ENCODE measurements at regions not wholly inside any gene's neighbourhood (a gene's known extent, or its start where the extent isn't known, plus 50 kb on each side); places are given as distances from the start of the nearest gene placed in this dataset.

DNA sequence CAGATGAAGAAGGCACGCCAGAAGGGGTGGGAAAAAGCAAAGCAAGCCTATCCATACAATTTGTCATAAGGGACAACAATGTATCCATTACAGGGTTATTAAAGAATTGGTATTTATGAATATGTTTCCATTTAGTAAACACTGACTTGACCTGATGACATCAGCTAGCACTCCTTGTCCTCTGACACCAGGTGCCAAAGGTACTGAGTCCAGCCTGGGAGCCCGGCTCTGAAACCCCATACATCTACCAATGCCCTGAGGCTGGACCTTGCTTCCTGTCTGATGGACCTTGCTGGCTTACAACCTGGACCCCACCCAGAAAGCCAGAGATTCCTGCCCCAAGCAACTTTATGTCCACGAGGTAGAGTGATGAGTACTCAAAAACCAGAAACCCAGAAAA, 263.0 kb upstream of the ATP11B start:
- Histone ChIP-seq H3K9me3 (ENCODE audit: control extremely low read depth in 1 of 5, control insufficient read depth in 4 of 5, insufficient read depth in 2 of 5, low read depth in 1 of 5, low read length in 4 of 5) (peaks cover 0 to 2% (median 0%) of the 10 kb centered on the region in 5 experiments), H3K4me3 (ENCODE audit: control insufficient read depth in 1 of 7, extremely low read depth in 1 of 7, insufficient read depth in 4 of 7, low read depth in 2 of 7, low read length in 6 of 7) (no peak overlapping the region), H3K27ac (ENCODE audit: insufficient read depth in 1 of 2, low read depth in 1 of 2, low read length in 2 of 2, poor library complexity in 1 of 2, severe bottlenecking in 2 of 2) (no peak overlapping the region), H3K4me1 (ENCODE audit: control extremely low read depth in 1 of 4, control insufficient read depth in 4 of 4, insufficient read depth in 4 of 4, low read length in 3 of 4) (peaks cover 0 to 4% (median 0%) of the 10 kb centered on the region in 4 experiments), H3K27me3 (replicated peaks in 2 of 5; ENCODE audit: control insufficient read depth in 4 of 5, insufficient read depth in 5 of 5, low read length in 4 of 5) (no peaks in the 10 kb centered on the region), H3K36me3 (ENCODE audit: control insufficient read depth in 4 of 4, insufficient read depth in 4 of 4, low read length in 3 of 4) (no peaks in the 10 kb centered on the region)
- ChIA-PET POLR2A (no interaction called here), CTCF (no interaction called here)
- no peak for DNase-seq
- 100% methylated on average over 1 of the region's 3 CpGs for WGBS (ENCODE audit: insufficient coverage)

DNA sequence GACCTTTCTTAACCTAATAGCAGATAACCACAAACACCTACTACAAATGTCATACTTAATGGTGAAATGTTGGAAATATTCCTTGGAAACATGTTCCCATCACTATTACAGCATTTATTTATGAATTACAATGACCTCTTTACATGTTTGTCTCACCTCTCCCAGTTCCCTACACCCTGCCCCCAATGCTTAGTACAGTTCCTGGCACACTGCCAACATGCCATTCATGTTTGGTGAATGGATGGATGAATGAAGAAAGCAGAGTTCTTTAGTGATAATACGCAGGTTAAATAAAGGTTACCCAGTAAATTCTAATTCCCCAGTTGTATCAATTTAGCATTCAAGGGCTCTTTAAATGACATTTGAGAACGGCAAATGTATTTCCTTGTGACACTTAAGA, 259.9 kb upstream of the ATP11B start:
- H3K9me3 ChIP-seq (ENCODE audit: control extremely low read depth in 1 of 5, control insufficient read depth in 4 of 5, insufficient read depth in 2 of 5, low read depth in 1 of 5, low read length in 4 of 5) = peaks cover 0 to 3% (median 0%) of the 10 kb centered on the region in 5 experiments
- DNase-seq = no peak
- no peaks in the 10 kb centered on the region for H3K4me1 ChIP-seq (ENCODE audit: control extremely low read depth in 1 of 4, control insufficient read depth in 4 of 4, insufficient read depth in 4 of 4, low read length in 3 of 4)
- no peak overlapping the region for H3K4me3 ChIP-seq (ENCODE audit: control insufficient read depth in 1 of 7, extremely low read depth in 1 of 7, insufficient read depth in 4 of 7, low read depth in 2 of 7, low read length in 6 of 7)
- peaks cover 0 to 5% (median 0%) of the 10 kb centered on the region in 5 experiments for H3K27me3 ChIP-seq (replicated peaks in 2 of 5; ENCODE audit: control insufficient read depth in 4 of 5, insufficient read depth in 5 of 5, low read length in 4 of 5)
- 100% methylated on average over 2 of the region's 2 CpGs for WGBS (ENCODE audit: insufficient coverage)
- no peaks in the 10 kb centered on the region for H3K36me3 ChIP-seq (ENCODE audit: control insufficient read depth in 4 of 4, insufficient read depth in 4 of 4, low read length in 3 of 4)
- H3K27ac ChIP-seq (ENCODE audit: insufficient read depth in 1 of 2, low read depth in 1 of 2, low read length in 2 of 2, poor library complexity in 1 of 2, severe bottlenecking in 2 of 2) = no peak overlapping the region
- CTCF ChIA-PET = interaction anchor here (0.6 kb wide), 1 partner anchor 60 kb away, joined by 3 read pairs; no protein-coding TSS in a partner anchor
- POLR2A ChIA-PET = no interaction called here

DNA sequence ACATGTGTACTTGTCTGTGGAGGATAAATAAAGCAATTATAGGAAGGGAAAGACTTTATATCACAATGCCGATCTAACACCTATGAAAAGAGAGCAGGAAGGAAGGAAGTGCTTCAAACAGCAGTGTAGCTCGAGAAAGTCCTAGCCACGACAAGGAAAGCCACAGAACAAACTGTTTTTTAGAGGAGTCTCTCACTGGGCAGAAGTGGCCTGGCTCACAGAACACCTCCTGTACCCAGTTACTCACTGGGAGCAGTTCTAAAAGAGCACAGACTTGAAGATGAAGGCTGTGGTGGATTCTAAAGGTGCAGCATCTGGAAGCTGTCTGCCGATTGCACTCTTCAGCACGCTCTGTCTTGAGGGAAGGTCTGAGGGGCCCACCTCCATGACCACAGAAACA, 248.8 kb upstream of the ATP11B start:
- CTCF ChIA-PET = no interaction called here
- Histone ChIP-seq H3K27ac (ENCODE audit: insufficient read depth in 1 of 2, low read depth in 1 of 2, low read length in 2 of 2, poor library complexity in 1 of 2, severe bottlenecking in 2 of 2) (no peak overlapping the region), H3K36me3 (ENCODE audit: control insufficient read depth in 4 of 4, insufficient read depth in 4 of 4, low read length in 3 of 4) (no peaks in the 10 kb centered on the region), H3K4me3 (ENCODE audit: control insufficient read depth in 1 of 7, extremely low read depth in 1 of 7, insufficient read depth in 4 of 7, low read depth in 2 of 7, low read length in 6 of 7) (no peak overlapping the region), H3K9me3 (ENCODE audit: control extremely low read depth in 1 of 5, control insufficient read depth in 4 of 5, insufficient read depth in 2 of 5, low read depth in 1 of 5, low read length in 4 of 5) (peaks cover 0 to 2% (median 0%) of the 10 kb centered on the region in 5 experiments), H3K27me3 (replicated peaks in 2 of 5; ENCODE audit: control insufficient read depth in 4 of 5, insufficient read depth in 5 of 5, low read length in 4 of 5) (no peaks in the 10 kb centered on the region), H3K4me1 (ENCODE audit: control extremely low read depth in 1 of 4, control insufficient read depth in 4 of 4, insufficient read depth in 4 of 4, low read length in 3 of 4) (no peaks in the 10 kb centered on the region)
- POLR2A ChIA-PET = no interaction called here
- WGBS (ENCODE audit: insufficient coverage) = 40% methylated on average over 5 of the region's 5 CpGs
- no peak for DNase-seq

DNA sequence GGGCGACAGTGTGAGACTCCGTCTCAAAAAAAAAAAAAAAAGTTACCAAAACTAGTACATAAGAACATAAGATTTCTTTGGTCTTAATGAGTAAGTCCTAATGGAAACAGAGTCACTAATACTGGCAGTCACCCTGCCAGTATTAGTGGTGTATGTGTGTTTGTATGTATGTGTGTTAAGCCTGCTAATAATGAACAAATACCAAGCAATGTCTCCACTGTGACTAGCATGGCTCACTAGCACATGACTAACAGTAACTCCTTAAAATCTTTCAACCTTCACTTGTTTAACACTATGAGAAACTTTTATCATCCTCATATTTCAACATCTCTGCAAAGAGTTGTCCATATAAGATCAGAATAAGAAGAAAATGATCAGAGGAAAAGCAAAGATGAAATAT, 231.0 kb upstream of the ATP11B start:
- H3K27me3 ChIP-seq (replicated peaks in 2 of 5; ENCODE audit: control insufficient read depth in 4 of 5, insufficient read depth in 5 of 5, low read length in 4 of 5) = no peaks in the 10 kb centered on the region
- ChIA-PET CTCF (no interaction called here), POLR2A (no interaction called here)
- H3K4me3 ChIP-seq (ENCODE audit: control insufficient read depth in 1 of 7, extremely low read depth in 1 of 7, insufficient read depth in 4 of 7, low read depth in 2 of 7, low read length in 6 of 7) = no peak overlapping the region
- no peak for DNase-seq
- no peaks in the 10 kb centered on the region for H3K4me1 ChIP-seq (ENCODE audit: control extremely low read depth in 1 of 4, control insufficient read depth in 4 of 4, insufficient read depth in 4 of 4, low read length in 3 of 4)
- WGBS (ENCODE audit: insufficient coverage) = no CpG with 5 or more reads among the region's 2 CpGs
- no peaks in the 10 kb centered on the region for H3K36me3 ChIP-seq (ENCODE audit: control insufficient read depth in 4 of 4, insufficient read depth in 4 of 4, low read length in 3 of 4)
- H3K27ac ChIP-seq (ENCODE audit: insufficient read depth in 1 of 2, low read depth in 1 of 2, low read length in 2 of 2, poor library complexity in 1 of 2, severe bottlenecking in 2 of 2) = no peak overlapping the region
- H3K9me3 ChIP-seq (ENCODE audit: control extremely low read depth in 1 of 5, control insufficient read depth in 4 of 5, insufficient read depth in 2 of 5, low read depth in 1 of 5, low read length in 4 of 5) = peaks cover 0 to 5% (median 0%) of the 10 kb centered on the region in 5 experiments

DNA sequence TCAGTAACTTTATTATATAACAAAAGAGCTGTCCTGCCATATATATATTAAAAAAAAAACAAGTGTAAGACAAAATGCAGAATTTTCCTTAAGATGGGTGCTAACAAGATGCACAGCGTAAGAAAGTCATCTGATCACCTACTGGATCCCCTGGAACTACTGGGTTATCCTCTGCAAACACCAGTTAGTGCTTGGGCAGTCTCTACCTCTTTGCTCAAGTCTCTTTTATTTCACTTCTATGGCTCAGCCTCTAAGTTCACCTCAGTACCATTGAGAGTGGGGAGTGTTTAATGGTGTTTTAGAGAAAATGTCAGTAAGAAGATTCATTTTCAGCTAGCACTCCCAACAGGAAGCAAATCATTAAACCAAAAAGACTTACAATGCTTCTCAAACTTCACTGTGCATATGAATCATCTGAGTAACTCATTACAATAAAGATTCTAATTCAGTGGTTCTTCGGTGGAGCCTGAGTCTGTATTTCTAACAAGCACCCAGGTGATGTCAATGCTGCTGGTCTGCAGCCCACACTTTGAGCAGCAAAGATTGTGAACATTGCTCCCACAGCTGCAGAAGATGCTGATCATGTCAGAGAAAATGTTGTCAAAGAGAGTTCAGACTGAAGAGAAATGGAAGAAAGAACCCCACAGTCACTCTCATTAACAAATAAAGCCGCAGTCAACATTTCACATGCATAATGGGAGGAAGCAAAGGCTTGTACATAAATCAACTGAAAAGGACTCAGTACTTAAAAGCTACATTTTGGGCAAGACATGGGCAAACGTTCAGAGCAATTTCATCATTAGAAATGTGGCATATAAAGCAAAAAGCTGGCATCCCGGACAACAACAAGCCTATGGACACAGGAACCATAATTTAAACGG, 227.1 kb upstream of the ATP11B start:
- WGBS (ENCODE audit: insufficient coverage) = 72% methylated on average over 6 of the region's 6 CpGs
- POLR2A ChIA-PET = no interaction called here
- Histone ChIP-seq H3K4me3 (ENCODE audit: control insufficient read depth in 1 of 7, extremely low read depth in 1 of 7, insufficient read depth in 4 of 7, low read depth in 2 of 7, low read length in 6 of 7) (no peak overlapping the region), H3K9me3 (ENCODE audit: control extremely low read depth in 1 of 5, control insufficient read depth in 4 of 5, insufficient read depth in 2 of 5, low read depth in 1 of 5, low read length in 4 of 5) (no peaks in the 10 kb centered on the region), H3K27ac (ENCODE audit: insufficient read depth in 1 of 2, low read depth in 1 of 2, low read length in 2 of 2, poor library complexity in 1 of 2, severe bottlenecking in 2 of 2) (no peak overlapping the region), H3K4me1 (ENCODE audit: control extremely low read depth in 1 of 4, control insufficient read depth in 4 of 4, insufficient read depth in 4 of 4, low read length in 3 of 4) (no peaks in the 10 kb centered on the region), H3K36me3 (ENCODE audit: control insufficient read depth in 4 of 4, insufficient read depth in 4 of 4, low read length in 3 of 4) (no peaks in the 10 kb centered on the region), H3K27me3 (replicated peaks in 2 of 5; ENCODE audit: control insufficient read depth in 4 of 5, insufficient read depth in 5 of 5, low read length in 4 of 5) (peaks cover 0 to 2% (median 0%) of the 10 kb centered on the region in 5 experiments)
- no peak for DNase-seq
- CTCF ChIA-PET = no interaction called here

DNA sequence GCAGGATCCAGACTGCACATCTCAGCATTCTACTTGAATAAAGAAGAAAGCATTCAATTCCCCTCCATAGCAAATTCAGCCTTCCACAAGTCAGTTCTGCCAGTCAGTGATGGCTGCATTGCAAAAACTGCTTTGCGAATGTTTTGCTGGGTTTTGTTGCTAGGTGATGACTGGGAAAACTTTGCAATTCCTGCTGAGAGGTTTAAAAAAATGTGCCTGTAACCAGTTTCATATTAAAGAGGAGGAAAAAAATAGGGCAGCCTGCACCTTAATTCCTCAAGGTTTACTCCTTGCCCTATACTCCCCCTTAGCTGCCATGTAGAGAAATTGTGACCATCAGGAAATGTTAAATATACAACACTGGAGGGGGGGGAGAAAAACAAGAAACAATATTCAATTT, 225.6 kb upstream of the ATP11B start:
- ChIA-PET POLR2A (no interaction called here), CTCF (no interaction called here)
- no peaks in the 10 kb centered on the region for H3K4me1 ChIP-seq (ENCODE audit: control extremely low read depth in 1 of 4, control insufficient read depth in 4 of 4, insufficient read depth in 4 of 4, low read length in 3 of 4)
- H3K36me3 ChIP-seq (ENCODE audit: control insufficient read depth in 4 of 4, insufficient read depth in 4 of 4, low read length in 3 of 4) = no peaks in the 10 kb centered on the region
- H3K4me3 ChIP-seq (ENCODE audit: control insufficient read depth in 1 of 7, extremely low read depth in 1 of 7, insufficient read depth in 4 of 7, low read depth in 2 of 7, low read length in 6 of 7) = no peak overlapping the region
- no peak overlapping the region for H3K27ac ChIP-seq (ENCODE audit: insufficient read depth in 1 of 2, low read depth in 1 of 2, low read length in 2 of 2, poor library complexity in 1 of 2, severe bottlenecking in 2 of 2)
- H3K27me3 ChIP-seq (replicated peaks in 2 of 5; ENCODE audit: control insufficient read depth in 4 of 5, insufficient read depth in 5 of 5, low read length in 4 of 5) = peaks cover 0 to 2% (median 0%) of the 10 kb centered on the region in 5 experiments
- H3K9me3 ChIP-seq (ENCODE audit: control extremely low read depth in 1 of 5, control insufficient read depth in 4 of 5, insufficient read depth in 2 of 5, low read depth in 1 of 5, low read length in 4 of 5) = no peaks in the 10 kb centered on the region
- WGBS (ENCODE audit: insufficient coverage) = no CpG with 5 or more reads among the region's 1 CpG
- no peak for DNase-seq

DNA sequence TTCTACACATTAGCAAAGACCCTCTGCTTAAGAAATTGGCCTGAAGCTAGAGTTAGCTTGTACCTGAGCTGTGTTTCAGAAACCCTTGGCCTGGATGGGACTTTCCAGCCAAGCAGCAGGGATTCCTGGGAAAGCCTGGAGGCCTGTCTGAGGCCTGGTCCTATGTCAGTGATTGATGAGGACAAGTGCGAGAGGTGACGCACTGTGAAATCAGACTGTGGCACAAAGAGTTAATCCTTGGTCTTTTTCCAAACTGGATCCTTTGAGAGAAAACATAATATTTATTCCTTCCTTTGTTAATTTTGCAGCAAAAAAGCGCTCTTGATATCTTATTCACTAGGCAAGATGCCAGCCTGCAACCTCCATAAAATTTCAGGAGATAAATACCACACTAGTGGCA, 225.0 kb upstream of the ATP11B start:
- Histone ChIP-seq H3K27me3 (replicated peaks in 2 of 5; ENCODE audit: control insufficient read depth in 4 of 5, insufficient read depth in 5 of 5, low read length in 4 of 5) (peaks cover 0 to 2% (median 0%) of the 10 kb centered on the region in 5 experiments), H3K27ac (ENCODE audit: insufficient read depth in 1 of 2, low read depth in 1 of 2, low read length in 2 of 2, poor library complexity in 1 of 2, severe bottlenecking in 2 of 2) (no peak overlapping the region), H3K4me1 (ENCODE audit: control extremely low read depth in 1 of 4, control insufficient read depth in 4 of 4, insufficient read depth in 4 of 4, low read length in 3 of 4) (no peaks in the 10 kb centered on the region), H3K9me3 (ENCODE audit: control extremely low read depth in 1 of 5, control insufficient read depth in 4 of 5, insufficient read depth in 2 of 5, low read depth in 1 of 5, low read length in 4 of 5) (peaks cover 0 to 2% (median 0%) of the 10 kb centered on the region in 5 experiments), H3K36me3 (ENCODE audit: control insufficient read depth in 4 of 4, insufficient read depth in 4 of 4, low read length in 3 of 4) (no peaks in the 10 kb centered on the region), H3K4me3 (ENCODE audit: control insufficient read depth in 1 of 7, extremely low read depth in 1 of 7, insufficient read depth in 4 of 7, low read depth in 2 of 7, low read length in 6 of 7) (no peak overlapping the region)
- ChIA-PET CTCF (no interaction called here), POLR2A (no interaction called here)
- WGBS (ENCODE audit: insufficient coverage) = 100% methylated on average over 2 of the region's 3 CpGs
- DNase-seq = no peak

All from common myeloid progenitor, CD34-positive (primary cell).